HG02798 (cell line): ENCODE measurements at regions not wholly inside any gene's neighbourhood (a gene's known extent, or its start where the extent isn't known, plus 50 kb on each side); places are given as distances from the start of the nearest gene placed in this dataset.

Source experiments
- ATAC-seq: cut with Tn5 transposase; IDR thresholded peaks from one replicate; pipeline ENCODE4 v1.9.1; 2021; ENCODE audit warnings: mild to moderate bottlenecking; ENCODE audit not compliant: unreplicated experiment, poor library complexity

GRCh38 chr6:109295774-109296156 is 86.5 kb downstream of the CD164 start:
- no peak for ATAC-seq

- ATAC-seq = no peak
These were observed 87.0 kb downstream of the CD164 start for GRCh38 chr6:109295109-109295773.

GRCh38 chr6:109292983-109293586 is 89.2 kb downstream of the CD164 start:
- ATAC-seq = no peak

- ATAC-seq = no peak
These were observed 89.8 kb downstream of the CD164 start for GRCh38 chr6:109292420-109292819.

GRCh38 chr6:109291902-109292301 is 90.4 kb downstream of the CD164 start:
- no peak for ATAC-seq

GRCh38 chr6:109290143-109290931 is 91.9 kb downstream of the CD164 start:
- ATAC-seq = no peak

- ATAC-seq = no peak
These were observed 96.9 kb downstream of the CD164 start for GRCh38 chr6:109285366-109285765.

- no peak for ATAC-seq
These were observed 97.6 kb downstream of the CD164 start for GRCh38 chr6:109284675-109285074.

GRCh38 chr6:109282756-109283155 is 99.5 kb downstream of the CD164 start:
- ATAC-seq = no peak

- ATAC-seq = no peak
These were observed 102.6 kb downstream of the CD164 start for GRCh38 chr6:109279628-109280027.

- no peak for ATAC-seq
These were observed 110.6 kb downstream of the CD164 start for GRCh38 chr6:109271622-109272021.

GRCh38 chr6:109269953-109270517 is 112.2 kb downstream of the CD164 start:
- no peak for ATAC-seq

GRCh38 chr6:109269057-109269456 is 113.2 kb downstream of the CD164 start:
- ATAC-seq = no peak

- no peak for ATAC-seq
These were observed 116.7 kb downstream of the CD164 start for GRCh38 chr6:109265530-109265929.

- no peak for ATAC-seq
These were observed 118.2 kb downstream of the CD164 start for GRCh38 chr6:109263873-109264700.

- no peak for ATAC-seq
These were observed 120.0 kb downstream of the CD164 start for GRCh38 chr6:109262261-109262660.

- no peak for ATAC-seq
These were observed 120.5 kb downstream of the CD164 start for GRCh38 chr6:109261811-109262210.

GRCh38 chr6:109260701-109261100 is 121.6 kb downstream of the CD164 start:
- no peak for ATAC-seq

- ATAC-seq = no peak
These were observed 122.1 kb downstream of the CD164 start for GRCh38 chr6:109260126-109260525.

- ATAC-seq = no peak
These were observed 124.1 kb downstream of the CD164 start for GRCh38 chr6:109258129-109258528.
